ENCODE measurements at regions not wholly inside any gene's neighbourhood (a gene's known extent, or its start where the extent isn't known, plus 50 kb on each side); places are given as distances from the start of the nearest gene placed in this dataset.
A peak's percentile ranks its signal among the peaks of the same experiment; 100 is the strongest.

GRCh38 chr20:40538131-40538530 lies 150.9 kb downstream of the MAFB start:
- DNase-seq = no peak

GRCh38 chr20:40536808-40537207 lies 152.2 kb downstream of the MAFB start:
- no peak for DNase-seq

GRCh38 chr20:40535816-40536215 lies 153.2 kb downstream of the MAFB start:
- DNase-seq = no peak

- DNase-seq = no peak
These were observed 156.9 kb downstream of the MAFB start for GRCh38 chr20:40532103-40532502.

- DNase-seq = no peak
These were observed 163.7 kb downstream of the MAFB start for GRCh38 chr20:40525351-40525750.

GRCh38 chr20:40524071-40524470 lies 165.0 kb downstream of the MAFB start:
- DNase-seq = no peak

- no peak for DNase-seq
These were observed 166.6 kb downstream of the MAFB start for GRCh38 chr20:40522405-40522804.

GRCh38 chr20:40521962-40522361 lies 167.1 kb downstream of the MAFB start:
- no peak for DNase-seq

GRCh38 chr20:40519918-40520317 lies 169.1 kb downstream of the MAFB start:
- no peak for DNase-seq

GRCh38 chr20:40512994-40513393 lies 176.0 kb downstream of the MAFB start:
- DNase-seq = no peak

GRCh38 chr20:40512591-40512990 lies 176.4 kb downstream of the MAFB start:
- no peak for DNase-seq

GRCh38 chr20:40511478-40511877 lies 177.6 kb downstream of the MAFB start:
- no peak for DNase-seq

- DNase-seq = no peak
These were observed 178.4 kb downstream of the MAFB start for GRCh38 chr20:40510622-40511021.

GRCh38 chr20:40508821-40509220 lies 180.2 kb downstream of the MAFB start:
- DNase-seq = no peak

- peak; percentile 54 for DNase-seq
These were observed 182.5 kb downstream of the MAFB start for GRCh38 chr20:40506537-40506939.

- no peak for DNase-seq
These were observed 185.9 kb downstream of the MAFB start for GRCh38 chr20:40503119-40503518.

GRCh38 chr20:40502576-40502975 lies 186.5 kb downstream of the MAFB start:
- no peak for DNase-seq

GRCh38 chr20:40499391-40499790 lies 189.6 kb downstream of the MAFB start:
- no peak for DNase-seq

GRCh38 chr20:40497899-40498691 lies 190.9 kb downstream of the MAFB start:
- DNase-seq = no peak

GRCh38 chr20:40495956-40496355 lies 193.1 kb downstream of the MAFB start:
- no peak for DNase-seq

- no peak for DNase-seq
These were observed 194.8 kb downstream of the MAFB start for GRCh38 chr20:40494248-40494647.

- no peak for DNase-seq
These were observed 195.5 kb downstream of the MAFB start for GRCh38 chr20:40493549-40493948.

- DNase-seq = no peak
These were observed 196.0 kb downstream of the MAFB start for GRCh38 chr20:40493071-40493470.

GRCh38 chr20:40491009-40491590 lies 197.9 kb downstream of the MAFB start:
- no peak for DNase-seq

- peak; percentile 25 for DNase-seq
These were observed 199.2 kb downstream of the MAFB start for GRCh38 chr20:40489886-40490285.

All from kidney glomerular epithelial cell (primary cell).